HUES48 (cell line): ENCODE measurements at regions not wholly inside any gene's neighbourhood (a gene's known extent, or its start where the extent isn't known, plus 50 kb on each side); places are given as distances from the start of the nearest gene placed in this dataset.
"Not testable (repeated sequence)": the region's sequence is repeated elsewhere in the genome, so short reads cannot be mapped to it uniquely, and the experiment has no call there.

Experiments
- H3K27ac ChIP-seq: one replicate; pipeline ENCODE4 v1.7.0; 2013; ENCODE audit warnings: low read depth, low read length, inconsistent platforms
- H3K27me3 ChIP-seq: 2 replicates; pipeline ENCODE4 v1.6.1; 2013; ENCODE audit warnings: mild to moderate bottlenecking, low read length; ENCODE audit not compliant: control insufficient read depth, insufficient read depth
- H3K36me3 ChIP-seq: 2 replicates; pipeline ENCODE4 v1.6.1; 2013; ENCODE audit warnings: low read length; ENCODE audit not compliant: control insufficient read depth, insufficient read depth
- H3K4me1 ChIP-seq: 2 replicates; pipeline ENCODE4 v1.6.1; 2013; ENCODE audit warnings: mild to moderate bottlenecking, low read length; ENCODE audit not compliant: control insufficient read depth, insufficient read depth
- H3K4me3 ChIP-seq: 2 replicates; pipeline ENCODE4 v1.5.1; 2013; ENCODE audit warnings: mild to moderate bottlenecking, low read depth, low read length
- H3K9ac ChIP-seq: 2 replicates; pipeline ENCODE4 v1.6.1; 2013; ENCODE audit warnings: mild to moderate bottlenecking, low read depth, low read length, moderate library complexity
- H3K9me3 ChIP-seq: 2 replicates; pipeline ENCODE4 v1.6.1; 2013; ENCODE audit warnings: low read length; ENCODE audit not compliant: control insufficient read depth, insufficient read depth

DNA sequence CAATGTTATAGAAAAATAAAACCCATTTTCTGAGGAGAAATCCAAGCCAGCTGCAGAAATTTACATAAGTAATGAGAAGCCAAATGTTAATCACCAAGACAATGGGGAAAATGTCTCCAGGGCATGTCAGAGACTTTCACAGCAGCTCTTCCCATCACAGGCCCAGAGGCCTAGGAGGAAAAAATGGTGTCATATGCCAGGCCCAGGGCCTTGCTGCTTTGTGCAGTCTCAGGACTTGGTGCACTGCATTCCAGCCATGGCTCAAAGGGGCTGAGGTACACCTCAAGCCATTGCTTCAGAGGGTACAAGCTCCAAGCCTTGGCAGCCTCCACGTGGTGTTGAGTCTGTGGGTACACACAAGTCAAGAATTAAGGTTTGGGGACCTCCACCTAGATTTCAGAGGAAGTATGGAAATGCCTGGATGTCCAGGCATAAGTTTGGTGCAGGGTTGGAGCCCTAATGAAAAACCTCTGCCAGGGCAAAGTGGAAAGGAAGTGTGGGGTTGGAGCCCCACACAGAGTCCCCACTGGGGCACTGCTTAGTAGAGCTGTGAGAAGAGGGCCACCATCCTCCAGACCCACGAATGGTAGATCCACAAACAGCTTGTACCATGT, 163.0 kb downstream of the THBS2 start:
- not testable (repeated sequence) for H3K4me1 ChIP-seq, H3K9ac ChIP-seq, H3K27ac ChIP-seq, H3K4me3 ChIP-seq, H3K36me3 ChIP-seq, H3K27me3 ChIP-seq
- peaks cover 45% of the 10 kb centered on the region for H3K9me3 ChIP-seq

DNA sequence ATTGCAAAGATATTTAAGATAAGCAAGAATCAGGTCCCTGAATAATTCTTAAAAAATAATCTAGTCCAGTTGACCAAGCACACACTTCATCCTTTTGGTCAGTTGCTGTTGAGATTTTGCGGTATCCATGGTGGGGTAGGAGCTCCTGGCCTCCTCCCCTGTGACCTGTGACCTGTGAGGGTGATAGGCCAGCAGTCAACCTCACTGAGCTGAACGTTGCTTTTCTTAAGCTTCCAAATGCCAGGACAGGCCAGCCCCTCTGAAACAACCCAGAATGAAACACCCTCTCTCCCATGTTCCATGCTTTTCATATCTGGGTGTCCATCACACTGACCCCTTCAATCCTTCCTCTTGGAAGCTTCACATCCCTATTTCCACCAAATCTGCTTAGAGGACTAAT, 164.9 kb downstream of the THBS2 start:
- H3K4me3 ChIP-seq = no peak overlapping the region
- H3K27me3 ChIP-seq = no peaks in the 10 kb centered on the region
- H3K27ac ChIP-seq = no peak overlapping the region
- no peaks in the 10 kb centered on the region for H3K36me3 ChIP-seq
- no peaks in the 10 kb centered on the region for H3K4me1 ChIP-seq
- H3K9me3 ChIP-seq = peaks cover 45% of the 10 kb centered on the region
- H3K9ac ChIP-seq = no peak overlapping the region

DNA sequence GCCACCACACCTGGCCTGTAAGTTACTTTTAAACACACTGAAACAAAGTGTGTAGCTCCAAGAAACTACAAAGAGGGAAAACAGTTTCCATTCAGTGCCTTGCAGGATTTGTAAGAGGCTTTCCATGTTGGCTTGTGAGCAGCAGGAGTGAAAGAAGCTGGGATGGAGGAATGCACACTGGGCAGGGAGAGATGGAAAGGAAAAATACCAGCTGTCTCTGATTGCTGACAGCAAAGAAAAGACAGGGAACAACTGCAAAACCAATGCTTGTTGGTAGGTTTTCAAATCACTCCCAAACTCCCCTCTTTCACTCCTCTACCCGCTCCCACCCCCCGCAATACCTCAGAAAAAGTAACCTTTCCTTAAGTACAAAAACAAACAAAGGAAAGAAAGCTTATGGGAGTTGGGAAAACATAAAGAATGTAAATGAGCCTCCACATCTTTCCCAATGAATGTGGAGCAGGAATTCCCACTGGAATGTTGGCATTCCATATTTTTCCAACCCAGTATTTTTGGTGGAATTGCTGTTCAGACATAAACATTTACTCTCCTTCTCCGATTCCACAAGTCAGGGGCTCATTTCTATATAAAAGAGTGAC, 166.1 kb downstream of the THBS2 start:
- Histone ChIP-seq H3K4me1 (no peaks in the 10 kb centered on the region), H3K27ac (no peak overlapping the region), H3K36me3 (no peaks in the 10 kb centered on the region), H3K9ac (no peak overlapping the region), H3K4me3 (no peak overlapping the region; the same call in 1 of the 2 replicates), H3K9me3 (peaks cover 37% of the 10 kb centered on the region), H3K27me3 (no peaks in the 10 kb centered on the region)

GRCh38 chr6:169086616-169087015, 167.0 kb downstream of the THBS2 start:
- not testable (repeated sequence) for H3K4me1 ChIP-seq, H3K27ac ChIP-seq, H3K9ac ChIP-seq, H3K27me3 ChIP-seq, H3K36me3 ChIP-seq, H3K4me3 ChIP-seq
- H3K9me3 ChIP-seq = peaks cover 28% of the 10 kb centered on the region

DNA sequence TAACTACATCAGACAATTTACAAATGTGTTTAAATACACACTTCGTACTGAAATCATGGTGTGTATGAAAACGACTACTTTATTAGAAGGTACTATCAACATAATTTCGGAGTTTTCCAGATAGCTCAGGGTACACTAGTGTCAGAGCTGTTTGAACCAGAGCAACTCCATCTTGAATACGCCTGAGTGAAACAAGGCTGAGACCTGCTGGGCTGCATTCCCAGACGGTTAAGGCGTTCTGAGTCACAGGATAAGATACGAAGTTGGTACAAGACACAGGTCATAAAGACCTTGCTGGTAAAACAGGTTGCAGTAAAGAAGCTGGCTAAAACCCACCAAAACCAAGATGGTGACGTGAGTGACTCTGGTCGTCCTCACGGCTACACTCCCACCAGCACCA, 167.6 kb downstream of the THBS2 start:
- Histone ChIP-seq H3K9ac (no peak overlapping the region), H3K27ac (no peak overlapping the region), H3K36me3 (no peaks in the 10 kb centered on the region), H3K4me1 (no peaks in the 10 kb centered on the region), H3K4me3 (no peak overlapping the region), H3K9me3 (peaks cover 22% of the 10 kb centered on the region), H3K27me3 (no peaks in the 10 kb centered on the region)

DNA sequence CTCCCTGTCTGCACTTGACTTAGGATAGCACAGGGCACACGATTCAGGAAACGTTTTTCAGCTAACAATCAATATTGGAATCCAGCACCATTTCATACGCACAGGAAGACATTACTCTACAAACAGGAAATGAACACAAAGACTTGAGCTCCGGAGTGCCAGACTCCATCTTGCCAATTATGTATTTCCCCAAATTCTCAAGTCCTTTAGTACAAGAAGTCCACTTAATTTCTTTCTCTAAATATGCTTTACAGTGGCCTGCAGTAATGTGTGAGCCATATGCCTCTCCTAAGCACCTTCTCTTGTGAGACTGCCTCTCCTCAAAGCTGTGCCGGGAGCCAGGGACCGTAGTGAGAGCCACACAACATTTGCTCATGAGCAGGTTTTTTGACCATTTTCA, 168.2 kb downstream of the THBS2 start:
- peaks cover 16% of the 10 kb centered on the region for H3K9me3 ChIP-seq
- no peaks in the 10 kb centered on the region for H3K27me3 ChIP-seq
- H3K4me1 ChIP-seq = no peaks in the 10 kb centered on the region
- H3K36me3 ChIP-seq = no peaks in the 10 kb centered on the region
- no peak overlapping the region for H3K9ac ChIP-seq
- no peak overlapping the region for H3K27ac ChIP-seq
- no peak overlapping the region for H3K4me3 ChIP-seq

GRCh38 chr6:169084557-169084956, 169.1 kb downstream of the THBS2 start:
- not testable (repeated sequence) for H3K4me1 ChIP-seq, H3K36me3 ChIP-seq, H3K9ac ChIP-seq, H3K4me3 ChIP-seq, H3K27ac ChIP-seq, H3K27me3 ChIP-seq
- H3K9me3 ChIP-seq = peaks cover 11% of the 10 kb centered on the region

- peaks cover 4% of the 10 kb centered on the region; the same call in 1 of the 2 replicates for H3K4me1 ChIP-seq
- no peaks in the 10 kb centered on the region for H3K27me3 ChIP-seq
- no peak overlapping the region for H3K9ac ChIP-seq
- H3K36me3 ChIP-seq = no peaks in the 10 kb centered on the region
- no peak overlapping the region for H3K27ac ChIP-seq
- peaks cover 9% of the 10 kb centered on the region for H3K9me3 ChIP-seq
- no peak overlapping the region for H3K4me3 ChIP-seq
Observed at GRCh38 chr6:169084067-169084466, 169.6 kb downstream of the THBS2 start.

- H3K9me3 ChIP-seq = peaks cover 4% of the 10 kb centered on the region; the same call in 1 of the 2 replicates
- H3K27me3 ChIP-seq = no peaks in the 10 kb centered on the region
- H3K27ac ChIP-seq = no peak overlapping the region
- H3K4me1 ChIP-seq = peaks cover 4% of the 10 kb centered on the region; the same call in 1 of the 2 replicates
- no peaks in the 10 kb centered on the region for H3K36me3 ChIP-seq
- H3K4me3 ChIP-seq = no peak overlapping the region
- H3K9ac ChIP-seq = no peak overlapping the region
Observed at GRCh38 chr6:169083508-169083874, 170.2 kb downstream of the THBS2 start.

DNA sequence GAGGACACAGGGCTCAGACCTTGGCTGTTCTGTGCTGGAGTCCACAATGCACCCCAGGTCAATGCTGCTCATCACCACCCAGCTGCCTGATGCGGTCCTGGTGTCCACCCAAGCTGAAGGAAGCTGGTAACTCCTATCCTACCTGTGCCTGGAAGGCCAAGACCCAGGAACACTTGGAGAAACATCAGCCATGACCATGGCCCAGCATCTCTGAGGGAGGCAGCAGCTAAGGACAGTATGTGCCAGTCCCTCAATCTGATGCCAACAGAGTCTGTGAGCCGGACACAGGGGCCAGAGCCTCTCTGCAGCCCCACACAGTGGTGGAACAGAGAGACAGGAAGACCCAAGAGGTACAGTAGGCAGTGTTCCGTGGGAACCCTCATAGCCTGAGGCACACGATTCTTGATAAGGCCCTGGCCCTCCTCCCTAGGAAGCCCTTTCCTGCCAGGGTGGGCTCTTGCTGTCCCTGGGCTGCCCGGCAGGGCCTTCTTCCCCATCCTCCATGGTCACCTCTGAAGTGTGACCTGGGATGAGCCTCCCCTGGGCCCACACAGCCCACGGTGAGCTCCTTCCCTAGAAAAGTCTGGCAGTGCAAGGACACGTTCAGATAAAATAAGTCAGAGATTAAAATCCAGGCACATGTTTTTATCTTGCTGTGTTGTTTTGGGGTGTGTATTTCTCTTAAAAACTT, 170.7 kb downstream of the THBS2 start:
- Histone ChIP-seq H3K4me3 (no peak overlapping the region), H3K27ac (no peak overlapping the region), H3K27me3 (no peaks in the 10 kb centered on the region), H3K36me3 (no peaks in the 10 kb centered on the region), H3K9ac (no peak overlapping the region), H3K4me1 (peaks cover 4% of the 10 kb centered on the region; the same call in 1 of the 2 replicates), H3K9me3 (no peaks in the 10 kb centered on the region)

DNA sequence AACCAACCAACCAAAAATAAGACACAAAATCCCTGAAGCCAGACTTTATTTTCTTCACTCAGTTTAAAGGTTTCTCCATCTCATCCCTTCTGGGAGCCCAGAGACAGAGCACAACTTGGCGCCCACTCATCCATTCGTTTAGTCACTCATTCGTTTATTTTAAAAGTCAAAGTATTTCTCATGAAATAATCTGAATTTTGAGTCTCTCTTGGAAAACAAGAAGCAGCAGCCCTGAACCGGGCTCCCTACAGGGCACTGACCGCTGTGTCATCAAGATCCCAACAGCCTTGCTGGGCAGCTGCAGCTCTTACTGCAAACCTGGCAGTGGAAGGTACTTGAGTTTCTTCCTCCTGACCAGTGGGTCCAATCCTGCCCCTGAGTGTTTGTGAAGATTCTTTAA, 171.6 kb downstream of the THBS2 start:
- Histone ChIP-seq H3K36me3 (no peaks in the 10 kb centered on the region), H3K4me1 (peaks cover 4% of the 10 kb centered on the region; the same call in 1 of the 2 replicates), H3K27ac (no peak overlapping the region), H3K9me3 (no peaks in the 10 kb centered on the region), H3K9ac (no peak overlapping the region), H3K27me3 (no peaks in the 10 kb centered on the region), H3K4me3 (no peak overlapping the region)
